Thoracic aorta (tissue), 2 donors: ENCODE measurements at regions not wholly inside any gene's neighbourhood (a gene's known extent, or its start where the extent isn't known, plus 50 kb on each side); places are given as distances from the start of the nearest gene placed in this dataset.

ENCODE experiments used
- ATAC-seq: fragments of 150-250 bp; one replicate; pipeline ENCODE4 v1.8.0; 2017; ENCODE audit warnings: low read depth; ENCODE audit not compliant: insufficient number of reproducible peaks, low FRiP score
- DNase-seq: peaks from one replicate; pipeline ENCODE4 v3.0.0-alpha.2; 2020; ENCODE audit warnings: low spot score
- H3K27ac ChIP-seq, 2 donors: fragments of 200-600 bp; sonication (generic); 1 replicate in 1 of 2; 2 replicates in 1 of 2; pipeline ENCODE4 v1.5.1; 2016; ENCODE audit warnings: mild to moderate bottlenecking in 2 of 2, moderate library complexity in 2 of 2
- H3K27me3 ChIP-seq: fragments of 200-600 bp; sonication (generic); replicated peaks from 2 replicates; pipeline ENCODE4 v1.6.0; 2016; ENCODE audit warnings: mild to moderate bottlenecking; ENCODE audit not compliant: insufficient read depth
- H3K36me3 ChIP-seq: fragments of 200-600 bp; sonication (generic); one replicate; pipeline ENCODE4 v1.5.1; 2016
- H3K4me1 ChIP-seq, 2 donors: fragments of 200-600 bp; sonication (generic); 1 replicate in 1 of 2; 2 replicates in 1 of 2; pipeline versions ENCODE4 v1.5.1 to v1.6.0; 2016; ENCODE audit warnings: low read depth in 2 of 2, mild to moderate bottlenecking in 1 of 2; ENCODE audit not compliant: control insufficient read depth in 1 of 2
- H3K4me3 ChIP-seq: fragments of 200-600 bp; sonication (generic); 2 replicates; pipeline ENCODE4 v1.5.1; 2016; ENCODE audit warnings: mild to moderate bottlenecking
- H3K9me3 ChIP-seq: fragments of 200-600 bp; sonication (generic); 2 replicates; pipeline ENCODE4 v1.5.1; 2016
- CTCF ChIP-seq: fragments of 200-600 bp; sonication (generic); IDR thresholded peaks from one replicate; pipeline ENCODE4 v1.5.1; 2019; ENCODE audit warnings: antibody characterized with exemption

GRCh38 chr7:113217314-113217713 lies 99.0 kb upstream of the SMIM30 start:
- Histone ChIP-seq H3K4me3 (no peak overlapping the region), H3K9me3 (no peaks in the 10 kb centered on the region), H3K36me3 (no peaks in the 10 kb centered on the region), H3K27me3 (no peaks in the 10 kb centered on the region), H3K4me1 (no peaks in the 10 kb centered on the region), H3K27ac (no peak overlapping the region)
- TF ChIP-seq CTCF = no peak
- ATAC-seq (no peak), DNase-seq (no peak)

- no peak overlapping the region for H3K27ac ChIP-seq
- DNase-seq (no peak), ATAC-seq (no peak)
- no peaks in the 10 kb centered on the region for H3K27me3 ChIP-seq
- TF ChIP-seq CTCF = no peak
- H3K4me3 ChIP-seq = no peak overlapping the region
- H3K4me1 ChIP-seq = no peaks in the 10 kb centered on the region
- H3K9me3 ChIP-seq = no peaks in the 10 kb centered on the region
- no peaks in the 10 kb centered on the region for H3K36me3 ChIP-seq
These were observed 97.7 kb upstream of the SMIM30 start for GRCh38 chr7:113216038-113216437.

GRCh38 chr7:113209449-113210203 lies 91.3 kb upstream of the SMIM30 start:
- no peaks in the 10 kb centered on the region for H3K9me3 ChIP-seq
- DNase-seq (no peak), ATAC-seq (no peak)
- no peak overlapping the region for H3K27ac ChIP-seq
- H3K4me1 ChIP-seq = no peaks in the 10 kb centered on the region
- H3K36me3 ChIP-seq = no peaks in the 10 kb centered on the region
- H3K4me3 ChIP-seq = no peak overlapping the region
- H3K27me3 ChIP-seq = no peaks in the 10 kb centered on the region
- TF ChIP-seq CTCF = no peak

GRCh38 chr7:113207931-113208330 lies 89.6 kb upstream of the SMIM30 start:
- Histone ChIP-seq H3K4me3 (no peak overlapping the region), H3K27ac (no peak overlapping the region), H3K36me3 (no peaks in the 10 kb centered on the region), H3K27me3 (no peaks in the 10 kb centered on the region), H3K9me3 (no peaks in the 10 kb centered on the region), H3K4me1 (no peaks in the 10 kb centered on the region)
- DNase-seq (no peak), ATAC-seq (no peak)
- TF ChIP-seq CTCF = no peak

GRCh38 chr7:113207441-113207840 lies 89.1 kb upstream of the SMIM30 start:
- DNase-seq (no peak), ATAC-seq (no peak)
- Histone ChIP-seq H3K36me3 (no peaks in the 10 kb centered on the region), H3K27me3 (no peaks in the 10 kb centered on the region), H3K4me3 (no peak overlapping the region), H3K4me1 (no peaks in the 10 kb centered on the region), H3K9me3 (no peaks in the 10 kb centered on the region), H3K27ac (no peak overlapping the region)
- TF ChIP-seq CTCF = no peak
